ENCODE measurements at regions not wholly inside any gene's neighbourhood (a gene's known extent, or its start where the extent isn't known, plus 50 kb on each side); places are given as distances from the start of the nearest gene placed in this dataset.

DNA sequence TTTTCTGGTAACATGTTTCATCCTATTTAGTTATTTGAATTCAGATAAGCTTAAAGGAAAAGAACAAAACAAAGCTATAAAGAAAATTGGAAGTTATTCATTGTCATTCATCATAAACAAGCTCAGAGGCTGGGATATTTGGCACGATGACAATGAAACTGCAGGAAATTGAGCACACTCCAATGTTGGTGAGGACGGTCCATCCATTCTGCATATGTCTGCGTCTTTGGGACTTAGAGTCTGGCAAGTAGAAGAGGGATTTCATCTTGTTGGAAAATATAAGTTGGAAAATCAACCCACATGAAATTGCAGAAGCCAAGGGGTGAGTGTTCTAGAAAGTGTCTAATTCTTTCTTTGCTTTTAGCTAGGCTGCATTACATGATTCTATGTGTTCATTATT is 78.4 kb downstream of the HDGFL1 start:
- Histone ChIP-seq H3K9ac (ENCODE audit: insufficient read depth, low read depth, low read length) (no peak overlapping the region), H3K27me3 (ENCODE audit: control insufficient read depth in 1 of 2, insufficient read depth in 2 of 2, low read length in 2 of 2) (no peaks in the 10 kb centered on the region), H3K4me3 (replicated peaks in 1 of 3; ENCODE audit: insufficient read depth in 1 of 3, low read depth in 2 of 3, low read length in 3 of 3) (no peak overlapping the region), H3K36me3 (replicated peaks in 1 of 2; ENCODE audit: control insufficient read depth in 1 of 2, insufficient read depth in 2 of 2, low read length in 2 of 2) (no peaks in the 10 kb centered on the region), H2AFZ (ENCODE audit: low read length) (no peak overlapping the region), H4K20me1 (ENCODE audit: insufficient read depth, low read length) (no peaks in the 10 kb centered on the region), H3K4me2 (ENCODE audit: low read depth, low read length) (no peak overlapping the region), H3K9me3 (ENCODE audit: low read length) (peaks cover 78% of the 10 kb centered on the region), H3K4me1 (ENCODE audit: insufficient read depth, low read length) (no peaks in the 10 kb centered on the region), H3K79me2 (ENCODE audit: insufficient read depth, low read length) (no peaks in the 10 kb centered on the region), H3K27ac (ENCODE audit: extremely low read length, insufficient read depth, low read length) (no peak overlapping the region)
- no peak for ATAC-seq
- ChIA-PET POLR2A (no interaction called here), CTCF (ENCODE audit: low intra/inter-chr PET ratio, low total read pairs) (no interaction called here)
- no peak for FAIRE-seq
- TF ChIP-seq ELF4 (CRISPR knock-in tag; IDR thresholded peaks at IDR 0.05; ENCODE audit: borderline replicate concordance), result no peak
- TF ChIP-seq ZFX (CRISPR knock-in tag; IDR thresholded peaks at IDR 0.05; ENCODE audit: low read depth), result no peak
- no peak for TF ChIP-seq MZF1 (CRISPR knock-in tag; IDR thresholded peaks at IDR 0.05; ENCODE audit: borderline replicate concordance)
- no peak for TF ChIP-seq KLF16 (CRISPR knock-in tag; IDR thresholded peaks at IDR 0.05)
- no peak for TF ChIP-seq DNMT3B (CRISPR knock-in tag; conservative IDR thresholded peaks at IDR 0.05)
- TF ChIP-seq, protein P1, sequence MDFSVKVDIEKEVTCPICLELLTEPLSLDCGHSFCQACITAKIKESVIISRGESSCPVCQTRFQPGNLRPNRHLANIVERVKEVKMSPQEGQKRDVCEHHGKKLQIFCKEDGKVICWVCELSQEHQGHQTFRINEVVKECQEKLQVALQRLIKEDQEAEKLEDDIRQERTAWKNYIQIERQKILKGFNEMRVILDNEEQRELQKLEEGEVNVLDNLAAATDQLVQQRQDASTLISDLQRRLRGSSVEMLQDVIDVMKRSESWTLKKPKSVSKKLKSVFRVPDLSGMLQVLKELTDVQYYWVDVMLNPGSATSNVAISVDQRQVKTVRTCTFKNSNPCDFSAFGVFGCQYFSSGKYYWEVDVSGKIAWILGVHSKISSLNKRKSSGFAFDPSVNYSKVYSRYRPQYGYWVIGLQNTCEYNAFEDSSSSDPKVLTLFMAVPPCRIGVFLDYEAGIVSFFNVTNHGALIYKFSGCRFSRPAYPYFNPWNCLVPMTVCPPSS (IDR thresholded peaks at IDR 0.05), result no peak
- TF ChIP-seq, protein P2, sequence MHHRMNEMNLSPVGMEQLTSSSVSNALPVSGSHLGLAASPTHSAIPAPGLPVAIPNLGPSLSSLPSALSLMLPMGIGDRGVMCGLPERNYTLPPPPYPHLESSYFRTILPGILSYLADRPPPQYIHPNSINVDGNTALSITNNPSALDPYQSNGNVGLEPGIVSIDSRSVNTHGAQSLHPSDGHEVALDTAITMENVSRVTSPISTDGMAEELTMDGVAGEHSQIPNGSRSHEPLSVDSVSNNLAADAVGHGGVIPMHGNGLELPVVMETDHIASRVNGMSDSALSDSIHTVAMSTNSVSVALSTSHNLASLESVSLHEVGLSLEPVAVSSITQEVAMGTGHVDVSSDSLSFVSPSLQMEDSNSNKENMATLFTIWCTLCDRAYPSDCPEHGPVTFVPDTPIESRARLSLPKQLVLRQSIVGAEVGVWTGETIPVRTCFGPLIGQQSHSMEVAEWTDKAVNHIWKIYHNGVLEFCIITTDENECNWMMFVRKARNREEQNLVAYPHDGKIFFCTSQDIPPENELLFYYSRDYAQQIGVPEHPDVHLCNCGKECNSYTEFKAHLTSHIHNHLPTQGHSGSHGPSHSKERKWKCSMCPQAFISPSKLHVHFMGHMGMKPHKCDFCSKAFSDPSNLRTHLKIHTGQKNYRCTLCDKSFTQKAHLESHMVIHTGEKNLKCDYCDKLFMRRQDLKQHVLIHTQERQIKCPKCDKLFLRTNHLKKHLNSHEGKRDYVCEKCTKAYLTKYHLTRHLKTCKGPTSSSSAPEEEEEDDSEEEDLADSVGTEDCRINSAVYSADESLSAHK (CRISPR knock-in tag; IDR thresholded peaks at IDR 0.05; ENCODE audit: borderline replicate concordance), result no peak
- TF ChIP-seq ZNF446 (CRISPR knock-in tag; IDR thresholded peaks at IDR 0.05), result no peak
- no peak for TF ChIP-seq PLRG1 (conservative IDR thresholded peaks at IDR 0.05)
- TF ChIP-seq KAT7 (CRISPR knock-in tag; IDR thresholded peaks at IDR 0.05; ENCODE audit: borderline replicate concordance), result no peak
- no peak for TF ChIP-seq ZNF510 (CRISPR knock-in tag; IDR thresholded peaks at IDR 0.05; ENCODE audit: low read depth)
- TF ChIP-seq ZNF605 (CRISPR knock-in tag; IDR thresholded peaks at IDR 0.05), result no peak
- TF ChIP-seq KAT2B (IDR thresholded peaks at IDR 0.05; ENCODE audit: borderline replicate concordance, low read depth, low read length), result no peak
- TF ChIP-seq AGO2 (optimal IDR thresholded peaks at IDR 0.05; ENCODE audit: low read depth, low read length), result no peak
- no peak for TF ChIP-seq HNRNPUL1 (IDR thresholded peaks at IDR 0.05; ENCODE audit: low read depth, low read length)
- no peak for TF ChIP-seq MED13 (CRISPR knock-in tag; IDR thresholded peaks at IDR 0.05)
- no peak for TF ChIP-seq SOX5 (CRISPR knock-in tag; IDR thresholded peaks at IDR 0.05; ENCODE audit: borderline replicate concordance)
- no peak for TF ChIP-seq SNRNP70 (IDR thresholded peaks at IDR 0.05; ENCODE audit: low read depth, low read length)
- no peak for TF ChIP-seq ZNF350 (CRISPR knock-in tag; IDR thresholded peaks at IDR 0.05; ENCODE audit: borderline replicate concordance, low read depth)
- no TSS peak for BruUV-seq (replicated peaks)
- no peak for DNase-seq (ENCODE audit: low spot score)
- WGBS (ENCODE audit: low lambda C conversion rate), result 34% methylated on average over 3 of the region's 3 CpGs
- intact Hi-C loops (cut with micrococcal nuclease; ENCODE audit: unreplicated experiment), result no loop called here
- in situ Hi-C loops (cut with HindIII; ENCODE audit: extremely low pct_ligation_motif_present, low pct_unique_long_range_greater_than_20kb), result no loop called here

All from HepG2 (cell line).